ENCODE measurements at regions not wholly inside any gene's neighbourhood (a gene's known extent, or its start where the extent isn't known, plus 50 kb on each side); places are given as distances from the start of the nearest gene placed in this dataset.

- ChIA-PET POLR2A (no interaction called here), CTCF (interaction anchor here (0.6 kb wide), 1 partner anchor 120 kb away, joined by 3 read pairs; no protein-coding TSS in a partner anchor)
- intact Hi-C loops (cut with micrococcal nuclease): no loop called here
- TF ChIP-seq CTCF (IDR thresholded peaks at IDR 0.05; ENCODE audit: unreplicated experiment): no peak
- no TSS peak for BruUV-seq (replicated peaks)
- Mint-ChIP-seq H3K4me1 (ENCODE audit: insufficient read depth, unreplicated experiment) (peaks cover 11% of the 10 kb centered on the region), H3K27ac (ENCODE audit: low read depth, unreplicated experiment) (no peak overlapping the region), H3K36me3 (ENCODE audit: insufficient read depth, unreplicated experiment) (no peaks in the 10 kb centered on the region), H3K27me3 (ENCODE audit: insufficient read depth, unreplicated experiment) (no peaks in the 10 kb centered on the region), H3K9me3 (ENCODE audit: unreplicated experiment) (no peaks in the 10 kb centered on the region), H3K4me3 (ENCODE audit: unreplicated experiment) (no peak overlapping the region)
- no peak for DNase-seq (ENCODE audit: unreplicated experiment)
Measured at GRCh38 chr5:166880456-166880855, 1411.0 kb upstream of the WWC1 start.

GRCh38 chr5:166881802-166882201 lies 1409.6 kb upstream of the WWC1 start:
- no TSS peak for BruUV-seq (replicated peaks)
- no peak for TF ChIP-seq CTCF (IDR thresholded peaks at IDR 0.05; ENCODE audit: unreplicated experiment)
- Mint-ChIP-seq H3K4me1 (ENCODE audit: insufficient read depth, unreplicated experiment) (peaks cover 11% of the 10 kb centered on the region), H3K36me3 (ENCODE audit: insufficient read depth, unreplicated experiment) (no peaks in the 10 kb centered on the region), H3K27me3 (ENCODE audit: insufficient read depth, unreplicated experiment) (no peaks in the 10 kb centered on the region), H3K27ac (ENCODE audit: low read depth, unreplicated experiment) (peak overlapping the region; percentile 20), H3K9me3 (ENCODE audit: unreplicated experiment) (no peaks in the 10 kb centered on the region), H3K4me3 (ENCODE audit: unreplicated experiment) (no peak overlapping the region)
- ChIA-PET CTCF (interaction anchor here (0.6 to 1.0 kb wide), 5 partner anchors 20 to 316 kb away, joined by 3 read pairs; no protein-coding TSS in a partner anchor), POLR2A (interaction anchor here (0.8 kb wide), 1 partner anchor 10 kb away, joined by 5 read pairs; no protein-coding TSS in a partner anchor)
- DNase-seq (ENCODE audit: unreplicated experiment): no peak
- intact Hi-C loops (cut with micrococcal nuclease): no loop called here

- no peak for TF ChIP-seq CTCF (IDR thresholded peaks at IDR 0.05; ENCODE audit: unreplicated experiment)
- no peaks in the 10 kb centered on the region for H3K27me3 Mint-ChIP-seq (ENCODE audit: insufficient read depth, unreplicated experiment)
- peak; percentile 90 for DNase-seq (ENCODE audit: unreplicated experiment)
- peak overlapping the region; percentile 48 for H3K4me3 Mint-ChIP-seq (ENCODE audit: unreplicated experiment)
- no TSS peak for BruUV-seq (replicated peaks)
- peaks cover 11% of the 10 kb centered on the region for H3K4me1 Mint-ChIP-seq (ENCODE audit: insufficient read depth, unreplicated experiment)
- no peaks in the 10 kb centered on the region for H3K9me3 Mint-ChIP-seq (ENCODE audit: unreplicated experiment)
- H3K36me3 Mint-ChIP-seq (ENCODE audit: insufficient read depth, unreplicated experiment): no peaks in the 10 kb centered on the region
- peak overlapping the region; percentile 20 for H3K27ac Mint-ChIP-seq (ENCODE audit: low read depth, unreplicated experiment)
- ChIA-PET CTCF (interaction anchor here (0.5 to 0.6 kb wide), 2 partner anchors 166 to 1476 kb away, joined by 3 read pairs; no protein-coding TSS in a partner anchor), POLR2A (no interaction called here)
- intact Hi-C loops (cut with micrococcal nuclease): no loop called here
Measured at GRCh38 chr5:166883016-166883415, 1408.4 kb upstream of the WWC1 start.

GRCh38 chr5:166898166-166898565 lies 1393.3 kb upstream of the WWC1 start:
- H3K4me3 Mint-ChIP-seq (ENCODE audit: unreplicated experiment): no peak overlapping the region

More at GRCh38 chr5:166898166-166898565, 1393.3 kb upstream of the WWC1 start:
- intact Hi-C loops (cut with micrococcal nuclease): no loop called here
- Mint-ChIP-seq H3K9me3 (ENCODE audit: unreplicated experiment) (peaks cover 7% of the 10 kb centered on the region), H3K27me3 (ENCODE audit: insufficient read depth, unreplicated experiment) (no peaks in the 10 kb centered on the region), H3K4me1 (ENCODE audit: insufficient read depth, unreplicated experiment) (no peaks in the 10 kb centered on the region), H3K27ac (ENCODE audit: low read depth, unreplicated experiment) (no peak overlapping the region), H3K36me3 (ENCODE audit: insufficient read depth, unreplicated experiment) (no peaks in the 10 kb centered on the region)
- DNase-seq (ENCODE audit: unreplicated experiment): no peak
- no TSS peak for BruUV-seq (replicated peaks)
- ChIA-PET CTCF (interaction anchor here (0.7 kb wide), 1 partner anchor 27 kb away, joined by 3 read pairs; no protein-coding TSS in a partner anchor), POLR2A (no interaction called here)
- no peak for TF ChIP-seq CTCF (IDR thresholded peaks at IDR 0.05; ENCODE audit: unreplicated experiment)

Measured in MCF 10A (cell line).